K562 (cell line): ENCODE measurements at regions not wholly inside any gene's neighbourhood (a gene's known extent, or its start where the extent isn't known, plus 50 kb on each side); places are given as distances from the start of the nearest gene placed in this dataset.

Experiments
- ATAC-seq: fragments of 200-7000 bp; cut with Tn5 transposase; 3 replicates; pipeline ENCODE4 v1.9.1; 2020; ENCODE audit warnings: moderate library complexity
- BruUV-seq: library from RNA; stranded (reverse); fragments of 400-500 nt; replicated peaks from 2 replicates; lab custom pipeline; 2021; lab: Mats Ljungman, UMichigan
- CTCF ChIA-PET: fragments of 300-600 bp; formaldehyde crosslinking; extraction: SDS; loops from one replicate; lab custom pipeline; 2021; ENCODE audit warnings: low intra/inter-chr PET ratio; lab: Yijun Ruan, JAX
- POLR2A ChIA-PET: fragments of 300-600, 350-650 bp; sonication (Branson Sonifier 250); formaldehyde crosslinking; extraction: SDS; loops from one replicate; lab custom pipeline; 2021; ENCODE audit warnings: antibody characterized with exemption, inconsistent platforms; lab: Yijun Ruan, JAX
- DNase-seq, 4 experiments: peaks; one replicate each; pipeline versions ENCODE4 v3.0.0 to v3.0.0-alpha.2; 2011 to 2018; ENCODE audit warnings: low spot score in 3 of 4, mixed read lengths in 3 of 4; ENCODE audit errors: extremely low read depth in 1 of 4
- FAIRE-seq: peaks from 2 replicates; lab custom pipeline; 2011; peaks lifted over from hg19 to GRCh38; lab: Jason Lieb, UNC
- H2AFZ ChIP-seq: 2 replicates; pipeline ENCODE4 v1.6.0; 2011; ENCODE audit warnings: low read depth, low read length, control low read depth, inconsistent platforms
- H3K27ac ChIP-seq: fragments of 200-600 bp; 3 replicates; pipeline ENCODE4 v1.8.0; 2011; ENCODE audit warnings: low read depth, mild to moderate bottlenecking, control low read depth, inconsistent platforms, low read length, moderate library complexity, mixed read lengths; ENCODE audit errors: extremely low read depth
- H3K27me3 ChIP-seq, 2 experiments: fragments of 300-600 bp in 1 of 2; 2 replicates in 1 of 2; 3 replicates in 1 of 2; pipeline versions ENCODE4 v1.6.0 to v1.8.0; 2011; ENCODE audit warnings: inconsistent platforms in 2 of 2, low read length in 2 of 2, mild to moderate bottlenecking in 1 of 2, mixed read lengths in 1 of 2, moderate library complexity in 1 of 2; ENCODE audit not compliant: control insufficient read depth in 2 of 2, insufficient read depth in 2 of 2
- H3K36me3 ChIP-seq: fragments of 300-600 bp; 3 replicates; pipeline ENCODE4 v1.8.0; 2011; ENCODE audit warnings: mild to moderate bottlenecking, low read length, inconsistent platforms; ENCODE audit not compliant: control insufficient read depth, insufficient read depth
- H3K4me1 ChIP-seq, 2 experiments: fragments of 200-600 bp in 1 of 2; replicated peaks in 1 of 2; 2 replicates in 1 of 2; 3 replicates in 1 of 2; pipeline versions ENCODE4 v1.5.1 to v1.8.0; 2011; ENCODE audit warnings: inconsistent platforms in 2 of 2, low read length in 2 of 2, mild to moderate bottlenecking in 1 of 2, mixed read lengths in 1 of 2, moderate library complexity in 1 of 2; ENCODE audit not compliant: control insufficient read depth in 2 of 2, insufficient read depth in 2 of 2
- H3K4me2 ChIP-seq: 2 replicates; pipeline ENCODE4 v1.6.1; 2011; ENCODE audit warnings: low read length, control low read depth, inconsistent platforms, mixed read lengths; ENCODE audit not compliant: insufficient read depth
- H3K4me3 ChIP-seq: fragments of 200-600 bp; sonication (generic), shearing (Covaris generic); 2 replicates; pipeline ENCODE4 v1.5.1; 2016; ENCODE audit warnings: control low read depth, inconsistent platforms
- H3K79me2 ChIP-seq: fragments of 200-600 bp; 3 replicates; pipeline ENCODE4 v1.8.0; 2011; ENCODE audit warnings: low read length, inconsistent platforms; ENCODE audit not compliant: control insufficient read depth, insufficient read depth
- H3K9ac ChIP-seq, 2 experiments: 2 replicates each; pipeline versions ENCODE4 v1.6.0 to v1.6.1; 2011; ENCODE audit warnings: low read depth in 2 of 2, low read length in 2 of 2, control low read depth in 1 of 2, inconsistent platforms in 1 of 2, mild to moderate bottlenecking in 1 of 2, mixed read lengths in 1 of 2; ENCODE audit not compliant: insufficient read depth in 1 of 2
- H3K9me1 ChIP-seq: one replicate; pipeline ENCODE4 v1.6.0; 2011; ENCODE audit warnings: inconsistent platforms, mild to moderate bottlenecking, low read length, moderate library complexity; ENCODE audit not compliant: control insufficient read depth, insufficient read depth
- H3K9me3 ChIP-seq: replicated peaks from 2 replicates; pipeline ENCODE4 v1.5.1; 2011; ENCODE audit warnings: low read depth, low read length, inconsistent platforms; ENCODE audit not compliant: control insufficient read depth, insufficient read depth
- H4K20me1 ChIP-seq: replicated peaks from 2 replicates; pipeline ENCODE4 v1.6.1; 2011; ENCODE audit warnings: low read length, inconsistent platforms, mixed read lengths; ENCODE audit not compliant: control insufficient read depth, insufficient read depth
- BDP1 ChIP-seq: IDR thresholded peaks from 3 replicates; pipeline ENCODE4 v1.6.1; 2011; ENCODE audit not compliant: insufficient read length, insufficient read depth
- BRCA1 ChIP-seq, 2 experiments: fragments of 450-650 bp in 1 of 2; sonication (generic) in 1 of 2; formaldehyde crosslinking in 1 of 2; IDR thresholded peaks; 2 replicates each; pipeline versions ENCODE4 v1.5.0 to v1.6.1; 2017 to 2020; ENCODE audit warnings: mild to moderate bottlenecking in 1 of 2, missing genetic modification reagents in 1 of 2
- SP1 ChIP-seq: sonication (generic); formaldehyde crosslinking; IDR thresholded peaks from 2 replicates; pipeline ENCODE4 v1.8.1; 2022; ENCODE audit warnings: mild to moderate bottlenecking, missing genetic modification reagents
- TAF15 ChIP-seq: fragments of 200-400 bp; formaldehyde crosslinking; IDR thresholded peaks from 2 replicates; pipeline ENCODE4 v1.6.1; 2017; ENCODE audit warnings: mild to moderate bottlenecking, low read depth, low read length, moderate library complexity
- TSC22D4 ChIP-seq: fragments of 450-650 bp; IDR thresholded peaks from 2 replicates; pipeline ENCODE4 v1.6.1; 2016; ENCODE audit warnings: missing genetic modification characterization, missing biosample characterization, control low read depth
- ZBTB8A ChIP-seq: fragments of 450-650 bp; IDR thresholded peaks from 2 replicates; pipeline ENCODE4 v1.6.1; 2018; ENCODE audit warnings: mild to moderate bottlenecking, moderate library complexity; ENCODE audit not compliant: partially characterized antibody
- WGBS: fragments of 100-300 bp; shearing (Covaris generic); methylation state at CpG from one replicate; pipeline ENCODE4 v1.1.6; 2016; ENCODE audit warnings: low coverage, mixed read lengths; ENCODE audit not compliant: insufficient coverage; ENCODE audit errors: missing lambda C conversion rate; 5-methylcytosine and 5-hydroxymethylcytosine counted together
- in situ Hi-C: fragments of 300-500 bp; cut with MboI; formaldehyde crosslinking; loops from 4 replicates; pipeline ENCODE4 v1.15.0; 2018; ENCODE audit warnings: inconsistent platforms, mixed read lengths
- intact Hi-C: fragments of 100-400 bp; cut with micrococcal nuclease; formaldehyde crosslinking; loops from 2 replicates; pipeline ENCODE4 v1.14.2; 2022

DNA sequence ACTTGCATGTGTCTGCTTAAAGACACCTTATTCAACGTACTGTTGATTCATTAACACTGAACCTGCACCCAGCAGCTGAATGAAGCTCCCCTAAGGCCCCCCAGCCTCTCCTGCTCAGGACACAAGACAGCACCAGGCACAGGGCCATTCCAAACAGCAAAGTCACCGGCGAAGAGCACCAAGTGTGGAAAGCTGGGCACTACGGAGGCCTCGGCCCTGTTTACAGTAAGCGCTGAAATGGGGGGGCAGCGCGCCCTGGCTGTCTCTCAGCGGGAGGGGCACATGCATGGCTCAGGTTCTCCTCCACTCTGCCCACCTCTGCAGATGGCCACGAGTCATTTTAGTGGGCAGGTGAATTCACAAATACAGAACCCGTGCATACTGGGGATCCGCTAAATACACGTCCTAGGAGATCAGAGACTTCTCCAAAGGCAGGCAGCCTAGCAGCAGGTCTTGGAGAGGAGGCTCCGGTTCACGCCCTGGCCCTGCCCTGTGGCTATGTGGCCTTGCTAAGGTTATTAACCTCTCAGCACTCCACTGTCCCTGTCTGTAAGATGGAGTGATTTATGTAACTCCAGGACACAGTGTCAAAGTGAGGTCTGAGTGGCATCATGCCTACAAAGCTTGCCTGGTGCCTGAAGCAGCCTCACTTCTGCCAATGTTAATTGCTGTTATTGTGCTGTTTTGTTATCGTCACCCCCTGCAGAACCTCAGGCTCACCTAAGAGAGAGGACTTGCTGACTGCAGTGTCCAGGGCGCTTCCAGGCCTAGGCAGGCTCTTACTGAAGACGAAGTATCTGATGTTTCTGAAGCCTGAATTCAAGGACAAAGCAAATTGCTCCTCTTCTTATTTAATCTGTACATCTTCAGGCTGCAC, 207.4 kb upstream of the SOX1 start:
- no TSS peak for BruUV-seq
- no peak overlapping the region for H3K9ac ChIP-seq
- WGBS = 2% methylated on average over 13 of the region's 18 CpGs
- no peaks in the 10 kb centered on the region for H3K79me2 ChIP-seq
- H4K20me1 ChIP-seq = no peaks in the 10 kb centered on the region
- H2AFZ ChIP-seq = no peak overlapping the region
- ChIA-PET POLR2A (no interaction called here), CTCF (no interaction called here)
- H3K4me2 ChIP-seq = no peak overlapping the region
- intact Hi-C loops (no loop called here), in situ Hi-C loops (no loop called here)
- no peaks in the 10 kb centered on the region for H3K9me3 ChIP-seq
- peaks cover 0 to 26% of the 10 kb centered on the region in 2 experiments; a peak in 3 of 5 replicates for H3K27me3 ChIP-seq
- no peak for TF ChIP-seq TSC22D4 (tag)
- TF ChIP-seq ZBTB8A = no peak
- no peak for TF ChIP-seq TAF15
- TF ChIP-seq BDP1 = no peak
- TF ChIP-seq SP1 (CRISPR knock-in tag) = no peak
- TF ChIP-seq BRCA1 (IDR thresholded peaks at IDR 0.05) = no peak
- TF ChIP-seq BRCA1 (CRISPR knock-in tag; IDR thresholded peaks at IDR 0.05) = no peak
- no peaks in the 10 kb centered on the region for H3K4me1 ChIP-seq
- ATAC-seq (no peak), DNase-seq (no peak), FAIRE-seq (no peak)
- no peaks in the 10 kb centered on the region for H3K36me3 ChIP-seq
- H3K9me1 ChIP-seq = no peaks in the 10 kb centered on the region
- H3K4me3 ChIP-seq = no peak overlapping the region
- no peak overlapping the region for H3K27ac ChIP-seq
